Aorta (tissue), 5 donors: ENCODE measurements at regions not wholly inside any gene's neighbourhood (a gene's known extent, or its start where the extent isn't known, plus 50 kb on each side); places are given as distances from the start of the nearest gene placed in this dataset.

ENCODE experiments used
- ATAC-seq: fragments of 200-7000 bp; cut with Tn5 transposase; one replicate; pipeline ENCODE4 v1.9.1; 2022; ENCODE audit warnings: moderate library complexity; ENCODE audit not compliant: low FRiP score
- DNase-seq, 2 donors: peaks; one replicate each; pipeline ENCODE4 v3.0.0-alpha.2; 2020
- H3K27ac ChIP-seq, 2 donors: one replicate each; pipeline ENCODE4 v1.5.1; 2013; ENCODE audit warnings: low read length in 2 of 2, mild to moderate bottlenecking in 2 of 2, moderate library complexity in 2 of 2, control low read depth in 1 of 2, inconsistent platforms in 1 of 2, low read depth in 1 of 2
- H3K27me3 ChIP-seq, 2 donors: one replicate each; pipeline ENCODE4 v1.6.1; 2013; ENCODE audit warnings: control low read depth in 1 of 2, low read length in 1 of 2, mild to moderate bottlenecking in 1 of 2, moderate library complexity in 1 of 2; ENCODE audit not compliant: insufficient read depth in 2 of 2, control insufficient read depth in 1 of 2
- H3K36me3 ChIP-seq, 2 donors: one replicate each; pipeline ENCODE4 v1.6.1; 2013; ENCODE audit warnings: control low read depth in 1 of 2, low read length in 1 of 2, mild to moderate bottlenecking in 1 of 2; ENCODE audit not compliant: insufficient read depth in 2 of 2, control insufficient read depth in 1 of 2
- H3K4me1 ChIP-seq, 2 donors: one replicate each; pipeline ENCODE4 v1.6.1; 2013; ENCODE audit warnings: low read length in 2 of 2, control low read depth in 1 of 2, mild to moderate bottlenecking in 1 of 2, moderate library complexity in 1 of 2; ENCODE audit not compliant: insufficient read depth in 2 of 2, control insufficient read depth in 1 of 2
- H3K4me3 ChIP-seq, 2 donors: one replicate each; pipeline ENCODE4 v1.5.1; 2013; ENCODE audit warnings: low read length in 2 of 2, control low read depth in 1 of 2, mild to moderate bottlenecking in 1 of 2
- H3K9me3 ChIP-seq: one replicate; pipeline ENCODE4 v1.6.1; 2013; ENCODE audit warnings: mild to moderate bottlenecking, low read length; ENCODE audit not compliant: control insufficient read depth
- WGBS, 2 donors: extraction: QIAGEN DNeasy Blood & Tissue Kit; methylation state at CpG; one replicate each; pipeline ENCODE4 v1.1.7; 2013; 5-methylcytosine and 5-hydroxymethylcytosine counted together
- intact Hi-C, 2 donors: fragments of 100-400 bp; cut with DNase I; formaldehyde crosslinking; loops; one replicate each; pipeline versions ENCODE4 v1.14.2 to v1.15.0; 2022
- donor health status: healthy with polysubstance abuse.
- donor health status: Bipolar disorder and iron deficiency.
- donor health status: DM: no; HTN: no; CAD: no.
- donor health status: DM: no; HTN: no; CAD: no.
- donor health status: DM: yes; HTN: yes; CAD: no.

DNA sequence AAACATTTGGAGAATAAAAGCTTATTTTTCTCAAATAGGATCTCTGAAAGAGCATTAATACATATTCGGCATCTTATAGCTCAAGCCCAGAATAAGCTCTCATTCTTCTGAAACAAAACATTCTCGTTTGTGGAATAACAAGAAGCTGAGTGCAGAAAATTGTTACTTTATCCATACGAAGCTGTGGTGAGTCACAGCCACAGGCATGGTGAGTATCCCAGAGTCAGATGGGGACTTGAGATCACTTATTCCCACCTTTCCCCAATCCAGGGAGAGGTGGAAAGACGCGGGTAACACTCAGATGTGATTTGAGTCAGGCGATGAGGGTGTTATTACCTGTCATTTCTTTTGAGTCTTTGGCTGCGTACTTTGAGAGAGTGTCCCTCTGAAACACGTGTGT lies 214.6 kb upstream of the TMEM132C start:
- no peak overlapping the region for H3K27ac ChIP-seq
- no peak overlapping the region for H3K4me3 ChIP-seq
- no peaks in the 10 kb centered on the region for H3K27me3 ChIP-seq
- no peaks in the 10 kb centered on the region for H3K9me3 ChIP-seq
- no peak for ATAC-seq
- DNase-seq, result no peak
- intact Hi-C loops, result no loop called here
- H3K36me3 ChIP-seq, result no peaks in the 10 kb centered on the region
- no peaks in the 10 kb centered on the region for H3K4me1 ChIP-seq
- WGBS, 2 donors, result 59 to 60% methylated on average over 8 of the region's 8 CpGs

DNA sequence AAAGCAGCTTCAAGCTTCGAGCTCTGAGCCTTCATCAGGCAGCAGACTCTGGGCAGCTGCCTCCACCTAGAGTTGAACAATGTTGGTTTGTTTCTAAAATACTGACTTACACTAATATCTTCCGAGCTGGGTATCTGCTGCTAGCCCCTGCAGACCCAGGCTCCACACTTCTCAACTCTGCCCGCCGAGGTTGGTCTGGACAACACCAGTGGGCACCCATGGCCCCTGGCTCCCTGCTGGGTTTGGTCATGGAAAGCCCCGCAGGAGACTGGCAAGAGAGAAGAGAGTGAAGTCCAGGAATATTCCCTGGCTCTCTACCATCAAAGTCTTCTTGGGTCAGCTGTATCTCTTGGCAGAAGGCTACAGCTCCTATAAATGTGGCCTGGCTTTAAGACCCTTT lies 214.2 kb upstream of the TMEM132C start:
- 45 to 48% methylated on average over 5 of the region's 5 CpGs for WGBS, 2 donors

DNA sequence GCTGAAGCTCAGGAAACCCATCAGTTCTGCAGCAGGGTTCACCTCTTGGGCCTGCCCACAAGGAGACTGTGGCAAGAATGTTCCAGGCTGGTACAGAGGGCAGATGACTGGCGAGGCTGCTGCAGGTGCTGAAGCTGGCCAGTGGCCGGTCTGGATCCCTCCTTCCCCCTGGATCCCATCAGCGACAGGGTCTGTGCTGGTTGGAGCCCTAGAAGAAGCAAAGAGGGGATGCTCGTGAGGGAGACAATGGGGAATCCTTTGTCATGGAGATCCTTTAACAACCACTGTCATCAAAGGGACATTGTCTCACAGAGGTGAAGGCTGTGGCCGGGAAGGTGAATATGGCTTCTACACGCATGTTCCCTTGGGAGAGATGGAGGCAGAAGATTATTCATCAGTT lies 211.4 kb upstream of the TMEM132C start:
- H3K4me3 ChIP-seq, result no peak overlapping the region
- H3K9me3 ChIP-seq, result peaks cover 2% of the 10 kb centered on the region
- intact Hi-C loops, result no loop called here
- H3K27ac ChIP-seq, result no peak overlapping the region
- H3K4me1 ChIP-seq, result no peaks in the 10 kb centered on the region
- WGBS, 2 donors, result 77 to 89% methylated on average over 6 of the region's 6 CpGs
- no peaks in the 10 kb centered on the region for H3K27me3 ChIP-seq
- DNase-seq (no peak), ATAC-seq (no peak)
- no peaks in the 10 kb centered on the region for H3K36me3 ChIP-seq

More for the DNA sequence above, 214.2 kb upstream of the TMEM132C start:
- peaks cover 2% of the 10 kb centered on the region for H3K9me3 ChIP-seq
- intact Hi-C loops, result no loop called here
- H3K27ac ChIP-seq, result no peak overlapping the region
- ATAC-seq, result no peak
- no peak for DNase-seq
- H3K4me1 ChIP-seq, result no peaks in the 10 kb centered on the region
- H3K36me3 ChIP-seq, result no peaks in the 10 kb centered on the region
- H3K27me3 ChIP-seq, result no peaks in the 10 kb centered on the region
- no peak overlapping the region for H3K4me3 ChIP-seq

DNA sequence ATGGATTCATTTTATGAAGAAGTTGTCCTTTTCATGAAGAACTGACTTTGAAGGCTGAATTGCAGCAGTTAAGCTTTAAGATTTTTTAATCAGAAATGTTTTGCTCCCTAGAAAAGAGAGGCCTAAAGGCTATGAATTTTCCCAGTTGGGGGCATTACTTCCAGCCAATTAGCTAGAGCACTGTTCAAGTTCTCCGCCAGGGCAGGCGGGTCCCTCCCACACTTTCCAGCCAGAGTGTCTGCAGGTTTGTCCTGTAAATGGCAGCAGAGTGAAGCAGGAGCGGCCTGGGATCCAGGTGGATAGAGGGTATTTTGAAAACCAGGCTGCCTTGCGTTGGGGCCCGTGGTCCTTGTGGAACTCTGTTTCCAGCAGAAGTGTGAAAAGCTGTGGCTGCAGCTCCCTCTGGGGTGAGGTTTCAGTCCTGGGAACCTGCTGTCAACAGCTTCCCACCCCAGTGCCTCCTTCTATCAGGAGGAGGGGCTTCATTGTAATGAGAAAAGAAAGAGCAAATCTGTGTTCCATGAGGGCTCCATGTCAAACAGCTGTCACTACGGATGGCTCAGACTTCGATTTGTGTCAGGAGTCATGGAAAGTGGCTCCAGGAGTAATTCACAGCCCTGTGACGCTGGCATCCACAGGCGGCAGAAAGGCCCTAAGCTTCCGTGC lies 210.7 kb upstream of the TMEM132C start:
- WGBS, 2 donors, result 60 to 77% methylated on average over 10 of the region's 10 CpGs
- ATAC-seq, result no peak
- no peak for DNase-seq
- peaks cover 2% of the 10 kb centered on the region for H3K9me3 ChIP-seq
- no peaks in the 10 kb centered on the region for H3K27me3 ChIP-seq
- no peak overlapping the region for H3K27ac ChIP-seq
- intact Hi-C loops, result no loop called here
- H3K4me3 ChIP-seq, result no peak overlapping the region
- no peaks in the 10 kb centered on the region for H3K36me3 ChIP-seq
- H3K4me1 ChIP-seq, result no peaks in the 10 kb centered on the region

DNA sequence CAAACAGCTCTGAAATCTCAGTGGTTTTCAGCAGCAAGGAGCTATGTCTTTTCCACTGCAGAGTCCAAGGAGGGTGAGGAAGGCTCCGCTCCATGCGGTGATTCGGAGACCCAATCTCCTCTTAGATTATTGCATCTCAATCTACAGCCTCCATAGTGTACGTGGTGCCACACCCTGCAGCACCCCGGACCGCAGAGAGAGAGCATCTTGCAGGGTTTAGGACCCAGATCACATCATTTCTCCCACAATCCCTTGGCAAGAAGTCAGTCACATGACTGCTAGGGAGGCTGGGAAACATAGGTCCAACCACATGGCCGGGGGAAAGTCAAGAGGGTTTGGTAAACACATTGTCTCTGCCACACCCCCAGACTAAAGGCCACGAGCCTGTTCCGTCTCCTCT lies 209.4 kb upstream of the TMEM132C start:
- Histone ChIP-seq H3K4me1 (no peaks in the 10 kb centered on the region), H3K27me3 (no peaks in the 10 kb centered on the region), H3K9me3 (peaks cover 5% of the 10 kb centered on the region), H3K4me3 (no peak overlapping the region), H3K27ac (no peak overlapping the region), H3K36me3 (no peaks in the 10 kb centered on the region)
- intact Hi-C loops, result no loop called here
- 96 to 97% methylated on average over 9 of the region's 9 CpGs for WGBS, 2 donors
- no peak for ATAC-seq
- DNase-seq, result no peak

DNA sequence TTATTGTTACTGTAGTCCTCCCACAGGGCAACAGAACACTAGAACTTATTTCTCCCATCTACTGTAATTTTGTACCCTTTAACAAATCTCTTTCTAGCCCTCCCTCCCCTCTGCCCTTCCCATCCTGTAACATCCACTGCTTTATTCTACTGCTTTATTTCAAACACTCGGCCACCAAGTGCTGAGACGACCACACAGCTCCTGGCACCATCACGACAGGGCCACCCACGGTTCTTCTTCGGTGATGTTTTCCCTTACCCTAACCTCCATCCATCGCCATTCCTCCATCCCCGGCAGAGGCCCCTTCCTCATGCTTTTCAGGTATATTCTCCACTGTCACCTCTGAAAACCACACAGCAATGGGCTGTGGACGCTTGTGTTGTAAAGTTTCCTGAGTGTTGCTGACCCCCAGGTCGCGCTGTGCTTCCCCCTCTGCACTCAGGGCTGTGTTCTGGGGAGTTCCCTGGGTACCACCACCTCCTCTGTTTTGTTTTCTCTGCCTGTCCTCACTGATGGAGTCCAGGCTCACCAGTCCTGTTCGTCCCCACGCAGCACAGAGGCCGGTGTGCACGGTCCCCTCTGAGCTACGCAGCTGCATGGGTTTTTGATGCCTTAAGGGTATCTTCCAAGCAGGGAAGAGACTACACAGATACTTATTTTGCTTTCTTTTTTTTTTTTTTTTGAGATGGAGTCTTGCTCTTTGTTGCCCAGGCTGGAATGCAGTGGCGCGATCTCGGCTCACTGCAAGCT lies 207.2 kb upstream of the TMEM132C start:
- no peak overlapping the region for H3K27ac ChIP-seq
- H3K4me3 ChIP-seq, result no peak overlapping the region
- H3K36me3 ChIP-seq, result no peaks in the 10 kb centered on the region
- peaks cover 5% of the 10 kb centered on the region for H3K9me3 ChIP-seq
- intact Hi-C loops, result loop anchor here in 1 of 2 donors (5.0 kb wide), 1 partner anchor 382 kb away; no protein-coding TSS in a partner anchor
- H3K27me3 ChIP-seq, result no peaks in the 10 kb centered on the region
- no peaks in the 10 kb centered on the region for H3K4me1 ChIP-seq
- ATAC-seq (no peak), DNase-seq (no peak)
- 82 to 85% methylated on average over 18 of the region's 18 CpGs for WGBS, 2 donors

DNA sequence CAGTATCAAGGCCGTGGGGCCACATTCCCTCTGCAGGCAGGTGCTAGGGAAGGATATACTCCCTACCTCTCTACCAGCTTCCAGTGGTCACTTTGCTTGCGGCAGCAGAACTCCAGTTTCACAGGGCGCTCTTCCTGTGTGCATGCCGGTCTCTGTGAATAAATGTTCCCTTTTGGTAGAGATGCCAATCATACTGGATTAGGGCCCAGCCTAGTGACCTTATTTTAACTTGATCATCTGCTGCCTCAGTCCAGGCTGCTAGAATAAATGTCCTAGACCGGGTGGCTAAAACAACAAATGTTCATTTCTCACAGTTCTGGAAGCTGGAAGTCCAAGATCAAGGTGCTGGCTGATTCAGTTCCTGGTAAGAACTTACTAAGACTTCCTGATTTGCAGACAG lies 198.8 kb upstream of the TMEM132C start:
- DNase-seq (no peak), ATAC-seq (no peak)
- Histone ChIP-seq H3K36me3 (no peaks in the 10 kb centered on the region), H3K4me3 (no peak overlapping the region), H3K9me3 (no peaks in the 10 kb centered on the region), H3K27me3 (no peaks in the 10 kb centered on the region), H3K27ac (no peak overlapping the region), H3K4me1 (no peaks in the 10 kb centered on the region)
- intact Hi-C loops, result loop anchor here in 1 of 2 donors (5.0 kb wide), 1 partner anchor 376 kb away; no protein-coding TSS in a partner anchor
- 47 to 54% methylated on average over 5 of the region's 5 CpGs for WGBS, 2 donors

DNA sequence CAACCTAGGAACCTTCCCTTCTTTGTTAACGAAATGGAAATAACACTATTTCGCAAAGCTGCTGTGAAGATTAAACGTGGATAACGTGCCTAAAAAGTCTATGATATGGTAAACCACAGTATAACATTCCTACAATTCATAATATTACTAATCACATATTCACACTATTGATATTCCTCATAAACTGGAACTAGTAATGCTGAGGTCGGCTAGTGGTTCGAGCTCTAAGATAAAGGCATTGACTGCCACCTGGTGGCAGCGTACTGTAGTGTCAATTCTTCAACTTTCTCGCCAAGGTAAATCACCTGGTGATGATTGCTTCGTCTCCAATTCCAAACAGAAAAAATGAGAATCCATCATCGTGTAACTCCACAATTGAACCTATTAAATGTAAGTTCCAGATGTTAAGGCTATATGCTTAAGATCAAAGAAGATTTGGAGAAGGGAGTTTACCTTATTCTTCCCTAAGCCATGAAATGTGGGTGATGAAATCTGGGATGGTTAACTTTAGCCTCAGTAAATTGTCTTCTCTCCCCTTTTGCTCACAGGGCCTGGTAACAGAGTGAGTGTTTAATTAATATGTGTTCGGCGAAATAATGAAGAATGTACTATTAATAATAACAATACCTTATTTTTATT lies 197.5 kb upstream of the TMEM132C start:
- no peaks in the 10 kb centered on the region for H3K27me3 ChIP-seq
- H3K27ac ChIP-seq, result no peak overlapping the region
- intact Hi-C loops, result loop anchor here in 1 of 2 donors (5.0 kb wide), 1 partner anchor 377 kb away; no protein-coding TSS in a partner anchor
- WGBS, 2 donors, result 30 to 37% methylated on average over 12 of the region's 12 CpGs
- H3K9me3 ChIP-seq, result no peaks in the 10 kb centered on the region
- DNase-seq (no peak), ATAC-seq (no peak)
- no peak overlapping the region for H3K4me3 ChIP-seq
- H3K36me3 ChIP-seq, result no peaks in the 10 kb centered on the region
- no peaks in the 10 kb centered on the region for H3K4me1 ChIP-seq
